ENCODE measurements at regions not wholly inside any gene's neighbourhood (a gene's known extent, or its start where the extent isn't known, plus 50 kb on each side); places are given as distances from the start of the nearest gene placed in this dataset.
"Not testable (repeated sequence)": the region's sequence is repeated elsewhere in the genome, so short reads cannot be mapped to it uniquely, and the experiment has no call there.

- intact Hi-C loops (cut with DNase I): no loop called here
- no peak for ATAC-seq (ENCODE audit: poor library complexity)
- no peak for DNase-seq
Observed at GRCh38 chr5:86374611-86375010, 243.1 kb upstream of the COX7C start.

- no peak for ATAC-seq (ENCODE audit: poor library complexity)
- intact Hi-C loops (cut with DNase I): no loop called here
- no peak for DNase-seq
Observed at GRCh38 chr5:86376214-86376613, 241.5 kb upstream of the COX7C start.

- intact Hi-C loops (cut with DNase I): no loop called here
- no peak for ATAC-seq (ENCODE audit: poor library complexity)
Observed at GRCh38 chr5:86403190-86403589, 214.6 kb upstream of the COX7C start.

GRCh38 chr5:86404256-86404655 is 213.5 kb upstream of the COX7C start:
- intact Hi-C loops (cut with DNase I): no loop called here
- no peak for ATAC-seq (ENCODE audit: poor library complexity)
- no peak for DNase-seq

More at GRCh38 chr5:86403190-86403589, 214.6 kb upstream of the COX7C start:
- no peak for DNase-seq

GRCh38 chr5:86407711-86408110 is 210.0 kb upstream of the COX7C start:
- ATAC-seq (ENCODE audit: poor library complexity) (no peak), DNase-seq (no peak)
- intact Hi-C loops (cut with DNase I): no loop called here

GRCh38 chr5:86411596-86411995 is 206.1 kb upstream of the COX7C start:
- DNase-seq (no peak), ATAC-seq (ENCODE audit: poor library complexity) (no peak)
- intact Hi-C loops (cut with DNase I): no loop called here

- intact Hi-C loops (cut with DNase I): no loop called here
- ATAC-seq (ENCODE audit: poor library complexity) (peak; percentile 79), DNase-seq (no peak)
Observed at GRCh38 chr5:86427158-86427557, 190.6 kb upstream of the COX7C start.

- no peak for DNase-seq
- intact Hi-C loops (cut with DNase I): no loop called here
- ATAC-seq (ENCODE audit: poor library complexity): no peak
Observed at GRCh38 chr5:86439593-86440110, 178.1 kb upstream of the COX7C start.

- intact Hi-C loops (cut with DNase I): no loop called here
- peak; percentile 20 for ATAC-seq (ENCODE audit: poor library complexity)
- no peak for DNase-seq
Observed at GRCh38 chr5:86442036-86442745, 175.6 kb upstream of the COX7C start.

GRCh38 chr5:86447362-86447761 is 170.4 kb upstream of the COX7C start:
- intact Hi-C loops (cut with DNase I): no loop called here
- ATAC-seq (ENCODE audit: poor library complexity) (no peak), DNase-seq (no peak)

- no peak for DNase-seq
- intact Hi-C loops (cut with DNase I): no loop called here
- no peak for ATAC-seq (ENCODE audit: poor library complexity)
Observed at GRCh38 chr5:86452251-86452650, 165.5 kb upstream of the COX7C start.

- ATAC-seq (ENCODE audit: poor library complexity): no peak
- no peak for DNase-seq
- intact Hi-C loops (cut with DNase I): no loop called here
Observed at GRCh38 chr5:86460519-86460918, 157.2 kb upstream of the COX7C start.

- intact Hi-C loops (cut with DNase I): no loop called here
- ATAC-seq (ENCODE audit: poor library complexity): no peak
Observed at GRCh38 chr5:86461169-86461956, 156.4 kb upstream of the COX7C start.

GRCh38 chr5:86463339-86463738 is 154.4 kb upstream of the COX7C start:
- intact Hi-C loops (cut with DNase I): no loop called here
- no peak for DNase-seq
- ATAC-seq (ENCODE audit: poor library complexity): no peak

More at GRCh38 chr5:86461169-86461956, 156.4 kb upstream of the COX7C start:
- DNase-seq: no peak

GRCh38 chr5:86465052-86465838 is 152.5 kb upstream of the COX7C start:
- DNase-seq (no peak), ATAC-seq (ENCODE audit: poor library complexity) (no peak)
- intact Hi-C loops (cut with DNase I): no loop called here

- ATAC-seq (ENCODE audit: poor library complexity); DNase-seq; intact Hi-C loops (cut with DNase I): not testable (repeated sequence)
Observed at GRCh38 chr5:86466721-86467120, 151.0 kb upstream of the COX7C start.

GRCh38 chr5:86482008-86482407 is 135.7 kb upstream of the COX7C start:
- intact Hi-C loops (cut with DNase I): no loop called here
- DNase-seq (no peak), ATAC-seq (ENCODE audit: poor library complexity) (no peak)

GRCh38 chr5:86493777-86494176 is 124.0 kb upstream of the COX7C start:
- DNase-seq (no peak), ATAC-seq (ENCODE audit: poor library complexity) (no peak)
- intact Hi-C loops (cut with DNase I): no loop called here

- DNase-seq (no peak), ATAC-seq (ENCODE audit: poor library complexity) (peak; percentile 34)
- intact Hi-C loops (cut with DNase I): no loop called here
Observed at GRCh38 chr5:86500947-86501346, 116.8 kb upstream of the COX7C start.

Data from Right ventricle myocardium superior (tissue), 1 donor.